WTC11 (cell line): ENCODE measurements at regions not wholly inside any gene's neighbourhood (a gene's known extent, or its start where the extent isn't known, plus 50 kb on each side); places are given as distances from the start of the nearest gene placed in this dataset.

ENCODE experiments used
- ATAC-seq: fragments of 200-7000 bp; cut with Tn5 transposase; 2 replicates; pipeline ENCODE4 v1.10.0; 2021; ENCODE audit warnings: mild to moderate bottlenecking, moderate library complexity
- CTCF ChIA-PET: fragments of 300-600 bp; sonication (Branson Sonifier 250); formaldehyde crosslinking; loops from one replicate; lab custom pipeline; 2021; ENCODE audit warnings: antibody characterized with exemption; lab: Charles Lee
- POLR2A ChIA-PET: fragments of 350-600 bp; sonication (Branson Sonifier 250); formaldehyde crosslinking; loops from one replicate; lab custom pipeline; 2021; ENCODE audit warnings: antibody characterized with exemption; lab: Charles Lee
- DNase-seq: peaks from one replicate; pipeline ENCODE4 v3.0.0; 2021; ENCODE audit warnings: low spot score
- H3K27ac Mint-ChIP-seq: 2 replicates; pipeline ENCODE4 v1.8.0; 2021; ENCODE audit warnings: mixed read lengths
- H3K27me3 Mint-ChIP-seq: 2 replicates; pipeline ENCODE4 v1.8.0; 2021; ENCODE audit warnings: low read depth, mild to moderate bottlenecking, moderate library complexity, mixed read lengths
- H3K36me3 Mint-ChIP-seq: 2 replicates; pipeline ENCODE4 v1.8.0; 2021; ENCODE audit warnings: mixed read lengths
- H3K4me1 Mint-ChIP-seq: 2 replicates; pipeline ENCODE4 v1.8.0; 2022; ENCODE audit warnings: mixed read lengths
- H3K4me3 Mint-ChIP-seq: 2 replicates; pipeline ENCODE4 v1.8.0; 2021; ENCODE audit warnings: mild to moderate bottlenecking, moderate library complexity, mixed read lengths
- H3K9me3 Mint-ChIP-seq: 2 replicates; pipeline ENCODE4 v1.8.0; 2021; ENCODE audit warnings: mixed read lengths
- CREB1 ChIP-seq: sonication (generic); formaldehyde crosslinking; IDR thresholded peaks from 2 replicates; pipeline ENCODE4 v1.8.0; 2023; ENCODE audit warnings: mild to moderate bottlenecking, missing genetic modification reagents
- JUN ChIP-seq: sonication (generic); formaldehyde crosslinking; IDR thresholded peaks from 2 replicates; pipeline ENCODE4 v1.8.0; 2023; ENCODE audit warnings: mild to moderate bottlenecking, missing genetic modification reagents
- MXD4 ChIP-seq: fragments of 250-450 bp; sonication (Bioruptor Pico); IDR thresholded peaks from 2 replicates; pipeline ENCODE4 v1.8.0; 2021; ENCODE audit warnings: mild to moderate bottlenecking, moderate library complexity, borderline replicate concordance
- NFYB ChIP-seq: sonication (generic); formaldehyde crosslinking; conservative IDR thresholded peaks from 2 replicates; pipeline ENCODE4 v1.8.0; 2022; ENCODE audit warnings: low read depth, missing genetic modification reagents
- OVOL2 ChIP-seq: fragments of 250-450 bp; sonication (Bioruptor Pico); IDR thresholded peaks from 2 replicates; pipeline ENCODE4 v1.9.0; 2021; ENCODE audit warnings: mild to moderate bottlenecking, borderline replicate concordance
- RELA ChIP-seq: sonication (generic); formaldehyde crosslinking; IDR thresholded peaks from 2 replicates; pipeline ENCODE4 v1.8.1; 2022; ENCODE audit warnings: missing genetic modification reagents, mild to moderate bottlenecking, borderline replicate concordance
- TF ChIP-seq, protein P1 (sequence below): sonication (generic); formaldehyde crosslinking; IDR thresholded peaks from 2 replicates; pipeline ENCODE4 v1.8.1; 2023; ENCODE audit warnings: mild to moderate bottlenecking, moderate library complexity, missing genetic modification reagents
- TF ChIP-seq, protein P2 (sequence below): sonication (generic); formaldehyde crosslinking; IDR thresholded peaks from 2 replicates; pipeline ENCODE4 v1.8.1; 2023; ENCODE audit warnings: mild to moderate bottlenecking, missing genetic modification reagents
- TF ChIP-seq, protein P3 (sequence below): sonication (generic); formaldehyde crosslinking; IDR thresholded peaks from 2 replicates; pipeline ENCODE4 v1.8.0; 2022; ENCODE audit warnings: mild to moderate bottlenecking, missing genetic modification reagents
- TF ChIP-seq, protein P4 (sequence below): sonication (generic); formaldehyde crosslinking; IDR thresholded peaks from 2 replicates; pipeline ENCODE4 v1.8.1; 2023; ENCODE audit warnings: mild to moderate bottlenecking, missing genetic modification reagents, moderate library complexity
- TF ChIP-seq, protein P5 (sequence below): fragments of 250-450 bp; sonication (Bioruptor Pico); conservative IDR thresholded peaks from 2 replicates; pipeline ENCODE4 v1.9.0; 2021; ENCODE audit warnings: mild to moderate bottlenecking
- TF ChIP-seq, protein P6 (sequence below): fragments of 250-450 bp; sonication (Bioruptor Pico); IDR thresholded peaks from 2 replicates; pipeline ENCODE4 v1.9.0; 2021; ENCODE audit warnings: mild to moderate bottlenecking

DNA sequence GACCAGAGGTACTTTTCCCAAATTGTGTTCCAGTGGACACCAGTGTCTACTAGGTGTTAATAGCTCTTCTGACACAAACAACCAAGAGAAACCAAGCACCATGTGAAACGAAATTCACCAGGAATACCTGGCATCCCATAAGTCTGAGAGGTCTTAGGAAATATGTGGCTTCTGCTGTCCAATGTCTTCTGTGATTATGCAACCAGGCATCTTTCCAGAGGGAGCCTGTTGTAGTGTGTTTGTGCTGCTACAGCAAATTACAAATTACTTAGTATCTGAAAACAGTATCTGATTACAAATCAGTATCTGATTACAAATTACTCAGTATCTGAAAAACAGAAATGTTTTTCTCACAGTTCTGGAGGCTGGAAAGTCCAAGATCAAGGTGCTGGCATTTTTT is 133.6 kb upstream of the NPVF start (continued):
- TF ChIP-seq, protein P1, sequence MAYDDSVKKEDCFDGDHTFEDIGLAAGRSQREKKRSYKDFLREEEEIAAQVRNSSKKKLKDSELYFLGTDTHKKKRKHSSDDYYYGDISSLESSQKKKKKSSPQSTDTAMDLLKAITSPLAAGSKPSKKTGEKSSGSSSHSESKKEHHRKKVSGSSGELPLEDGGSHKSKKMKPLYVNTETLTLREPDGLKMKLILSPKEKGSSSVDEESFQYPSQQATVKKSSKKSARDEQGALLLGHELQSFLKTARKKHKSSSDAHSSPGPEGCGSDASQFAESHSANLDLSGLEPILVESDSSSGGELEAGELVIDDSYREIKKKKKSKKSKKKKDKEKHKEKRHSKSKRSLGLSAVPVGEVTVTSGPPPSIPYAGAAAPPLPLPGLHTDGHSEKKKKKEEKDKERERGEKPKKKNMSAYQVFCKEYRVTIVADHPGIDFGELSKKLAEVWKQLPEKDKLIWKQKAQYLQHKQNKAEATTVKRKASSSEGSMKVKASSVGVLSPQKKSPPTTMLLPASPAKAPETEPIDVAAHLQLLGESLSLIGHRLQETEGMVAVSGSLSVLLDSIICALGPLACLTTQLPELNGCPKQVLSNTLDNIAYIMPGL (CRISPR knock-in tag): no peak
- TF ChIP-seq MXD4 (CRISPR knock-in tag): no peak
- TF ChIP-seq RELA (CRISPR knock-in tag): no peak
- TF ChIP-seq NFYB (CRISPR knock-in tag): no peak
- TF ChIP-seq JUN: no peak
- TF ChIP-seq, protein P2, sequence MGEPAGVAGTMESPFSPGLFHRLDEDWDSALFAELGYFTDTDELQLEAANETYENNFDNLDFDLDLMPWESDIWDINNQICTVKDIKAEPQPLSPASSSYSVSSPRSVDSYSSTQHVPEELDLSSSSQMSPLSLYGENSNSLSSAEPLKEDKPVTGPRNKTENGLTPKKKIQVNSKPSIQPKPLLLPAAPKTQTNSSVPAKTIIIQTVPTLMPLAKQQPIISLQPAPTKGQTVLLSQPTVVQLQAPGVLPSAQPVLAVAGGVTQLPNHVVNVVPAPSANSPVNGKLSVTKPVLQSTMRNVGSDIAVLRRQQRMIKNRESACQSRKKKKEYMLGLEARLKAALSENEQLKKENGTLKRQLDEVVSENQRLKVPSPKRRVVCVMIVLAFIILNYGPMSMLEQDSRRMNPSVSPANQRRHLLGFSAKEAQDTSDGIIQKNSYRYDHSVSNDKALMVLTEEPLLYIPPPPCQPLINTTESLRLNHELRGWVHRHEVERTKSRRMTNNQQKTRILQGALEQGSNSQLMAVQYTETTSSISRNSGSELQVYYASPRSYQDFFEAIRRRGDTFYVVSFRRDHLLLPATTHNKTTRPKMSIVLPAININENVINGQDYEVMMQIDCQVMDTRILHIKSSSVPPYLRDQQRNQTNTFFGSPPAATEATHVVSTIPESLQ: no peak
- TF ChIP-seq, protein P3, sequence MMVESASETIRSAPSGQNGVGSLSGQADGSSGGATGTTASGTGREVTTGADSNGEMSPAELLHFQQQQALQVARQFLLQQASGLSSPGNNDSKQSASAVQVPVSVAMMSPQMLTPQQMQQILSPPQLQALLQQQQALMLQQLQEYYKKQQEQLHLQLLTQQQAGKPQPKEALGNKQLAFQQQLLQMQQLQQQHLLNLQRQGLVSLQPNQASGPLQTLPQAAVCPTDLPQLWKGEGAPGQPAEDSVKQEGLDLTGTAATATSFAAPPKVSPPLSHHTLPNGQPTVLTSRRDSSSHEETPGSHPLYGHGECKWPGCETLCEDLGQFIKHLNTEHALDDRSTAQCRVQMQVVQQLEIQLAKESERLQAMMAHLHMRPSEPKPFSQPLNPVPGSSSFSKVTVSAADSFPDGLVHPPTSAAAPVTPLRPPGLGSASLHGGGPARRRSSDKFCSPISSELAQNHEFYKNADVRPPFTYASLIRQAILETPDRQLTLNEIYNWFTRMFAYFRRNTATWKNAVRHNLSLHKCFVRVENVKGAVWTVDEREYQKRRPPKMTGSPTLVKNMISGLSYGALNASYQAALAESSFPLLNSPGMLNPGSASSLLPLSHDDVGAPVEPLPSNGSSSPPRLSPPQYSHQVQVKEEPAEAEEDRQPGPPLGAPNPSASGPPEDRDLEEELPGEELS (CRISPR knock-in tag): no peak
- no peak for TF ChIP-seq CREB1 (CRISPR knock-in tag)
- TF ChIP-seq, protein P4, sequence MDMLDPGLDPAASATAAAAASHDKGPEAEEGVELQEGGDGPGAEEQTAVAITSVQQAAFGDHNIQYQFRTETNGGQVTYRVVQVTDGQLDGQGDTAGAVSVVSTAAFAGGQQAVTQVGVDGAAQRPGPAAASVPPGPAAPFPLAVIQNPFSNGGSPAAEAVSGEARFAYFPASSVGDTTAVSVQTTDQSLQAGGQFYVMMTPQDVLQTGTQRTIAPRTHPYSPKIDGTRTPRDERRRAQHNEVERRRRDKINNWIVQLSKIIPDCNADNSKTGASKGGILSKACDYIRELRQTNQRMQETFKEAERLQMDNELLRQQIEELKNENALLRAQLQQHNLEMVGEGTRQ (CRISPR knock-in tag): no peak
- TF ChIP-seq OVOL2: no peak
- TF ChIP-seq, all 79 proteins: peak for 0

DNA sequence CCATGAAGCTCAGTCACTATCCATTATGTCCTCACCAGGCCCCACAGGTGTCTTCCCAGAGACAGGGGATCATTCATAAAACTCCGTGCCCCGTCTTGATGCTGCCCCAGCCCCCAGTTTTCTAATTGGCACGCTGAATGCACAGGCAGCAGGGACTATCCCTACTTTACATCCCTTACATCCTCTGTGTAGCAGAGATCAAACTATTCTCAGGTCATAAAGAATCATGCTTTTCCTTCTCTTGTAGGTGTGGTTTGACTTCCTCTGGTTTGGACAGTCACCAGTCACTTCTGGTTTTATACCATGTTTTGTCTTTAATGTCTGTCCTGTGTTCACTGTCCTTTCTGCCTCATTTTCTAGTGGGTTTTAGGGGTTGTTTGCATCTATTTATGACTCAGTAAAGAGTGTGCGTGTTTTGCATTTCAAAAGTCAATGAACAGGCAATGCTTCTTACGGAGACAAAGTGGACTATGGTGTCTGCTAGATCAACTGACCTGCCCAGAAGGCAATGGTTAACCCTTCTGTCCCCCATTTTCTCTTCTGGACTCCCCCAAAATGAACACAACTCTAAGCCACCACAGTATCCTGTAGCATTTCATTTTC is 140.4 kb upstream of the NPVF start:
- no peak overlapping the region for H3K27ac Mint-ChIP-seq
- peaks cover 12% of the 10 kb centered on the region for H3K36me3 Mint-ChIP-seq
- ATAC-seq (no peak), DNase-seq (no peak)
- TF ChIP-seq, protein P5, sequence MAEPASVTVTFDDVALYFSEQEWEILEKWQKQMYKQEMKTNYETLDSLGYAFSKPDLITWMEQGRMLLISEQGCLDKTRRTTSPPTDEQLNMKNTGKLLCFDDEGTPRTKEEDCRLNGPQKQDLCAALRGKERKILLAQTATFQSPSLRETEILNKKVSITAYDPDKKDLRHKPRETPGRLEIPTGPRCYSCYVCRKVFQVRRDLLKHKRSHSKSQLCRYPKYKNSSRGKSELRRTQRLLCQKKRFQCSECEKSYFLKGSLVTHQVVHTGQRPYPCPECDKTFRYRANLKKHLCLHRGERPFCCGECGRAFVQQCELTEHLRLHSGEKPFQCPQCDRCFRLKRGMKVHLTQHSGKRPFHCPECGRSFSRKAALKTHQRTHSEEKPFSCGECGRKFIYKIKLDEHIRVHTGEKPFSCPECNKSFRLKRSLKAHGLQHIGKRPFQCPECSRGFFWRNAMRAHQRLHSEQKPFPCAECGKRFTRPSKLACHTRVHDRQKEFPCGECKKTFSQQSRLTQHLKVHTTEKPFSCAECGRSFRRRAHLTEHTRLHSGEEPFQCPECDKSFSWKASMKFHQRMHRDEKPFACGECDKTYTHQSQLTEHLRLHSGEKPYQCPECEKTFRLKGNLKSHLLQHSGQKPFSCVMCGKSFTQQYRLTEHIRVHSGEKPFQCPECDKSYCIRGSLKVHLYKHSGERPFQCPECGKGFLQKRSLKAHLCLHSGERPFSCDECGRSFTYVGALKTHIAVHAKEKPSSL (CRISPR knock-in tag): no peak
- TF ChIP-seq, protein P6, sequence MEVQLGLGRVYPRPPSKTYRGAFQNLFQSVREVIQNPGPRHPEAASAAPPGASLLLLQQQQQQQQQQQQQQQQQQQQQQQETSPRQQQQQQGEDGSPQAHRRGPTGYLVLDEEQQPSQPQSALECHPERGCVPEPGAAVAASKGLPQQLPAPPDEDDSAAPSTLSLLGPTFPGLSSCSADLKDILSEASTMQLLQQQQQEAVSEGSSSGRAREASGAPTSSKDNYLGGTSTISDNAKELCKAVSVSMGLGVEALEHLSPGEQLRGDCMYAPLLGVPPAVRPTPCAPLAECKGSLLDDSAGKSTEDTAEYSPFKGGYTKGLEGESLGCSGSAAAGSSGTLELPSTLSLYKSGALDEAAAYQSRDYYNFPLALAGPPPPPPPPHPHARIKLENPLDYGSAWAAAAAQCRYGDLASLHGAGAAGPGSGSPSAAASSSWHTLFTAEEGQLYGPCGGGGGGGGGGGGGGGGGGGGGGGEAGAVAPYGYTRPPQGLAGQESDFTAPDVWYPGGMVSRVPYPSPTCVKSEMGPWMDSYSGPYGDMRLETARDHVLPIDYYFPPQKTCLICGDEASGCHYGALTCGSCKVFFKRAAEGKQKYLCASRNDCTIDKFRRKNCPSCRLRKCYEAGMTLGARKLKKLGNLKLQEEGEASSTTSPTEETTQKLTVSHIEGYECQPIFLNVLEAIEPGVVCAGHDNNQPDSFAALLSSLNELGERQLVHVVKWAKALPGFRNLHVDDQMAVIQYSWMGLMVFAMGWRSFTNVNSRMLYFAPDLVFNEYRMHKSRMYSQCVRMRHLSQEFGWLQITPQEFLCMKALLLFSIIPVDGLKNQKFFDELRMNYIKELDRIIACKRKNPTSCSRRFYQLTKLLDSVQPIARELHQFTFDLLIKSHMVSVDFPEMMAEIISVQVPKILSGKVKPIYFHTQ (CRISPR knock-in tag): no peak
- H3K27me3 Mint-ChIP-seq: peaks cover 7% of the 10 kb centered on the region
- no peak overlapping the region for H3K4me3 Mint-ChIP-seq
- no peaks in the 10 kb centered on the region for H3K4me1 Mint-ChIP-seq
- POLR2A ChIA-PET: interaction anchor here (0.7 kb wide), 1 partner anchor 25 kb away, joined by 3 read pairs; no protein-coding TSS in a partner anchor
- peaks cover 27% of the 10 kb centered on the region for H3K9me3 Mint-ChIP-seq
- CTCF ChIA-PET: interaction anchor here (1.5 kb wide), 1 partner anchor 152 kb away, joined by 4 read pairs; no protein-coding TSS in a partner anchor
